ENCODE measurements at regions not wholly inside any gene's neighbourhood (a gene's known extent, or its start where the extent isn't known, plus 50 kb on each side); places are given as distances from the start of the nearest gene placed in this dataset.
A peak's percentile ranks its signal among the peaks of the same experiment; 100 is the strongest.

DNA sequence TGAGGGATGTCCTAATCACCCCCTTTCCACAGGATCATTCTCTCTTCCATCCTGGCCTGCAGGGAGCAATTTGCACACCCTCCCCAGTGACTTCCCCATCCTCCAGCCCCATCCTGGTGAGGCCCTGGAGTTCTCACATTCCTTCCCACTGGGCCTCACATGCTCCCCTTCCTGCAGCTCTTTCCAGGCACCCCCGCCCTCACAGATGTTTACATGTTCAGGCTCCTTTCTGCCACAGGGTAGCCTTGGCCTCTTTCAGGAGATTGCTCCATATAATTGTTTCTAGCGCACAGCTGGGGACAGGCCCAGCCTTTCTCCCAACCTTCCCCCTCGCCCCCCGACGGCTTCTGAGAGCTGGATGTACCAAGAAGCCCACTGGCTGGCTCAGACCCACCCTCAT lies 288.4 kb upstream of the TRIB2 start:
- Histone ChIP-seq H3K4me3 (ENCODE audit: severe bottlenecking) (no peak overlapping the region), H3K36me3 (ENCODE audit: low read depth) (no peaks in the 10 kb centered on the region), H3K4me1 (ENCODE audit: insufficient read depth, poor library complexity, severe bottlenecking) (no peaks in the 10 kb centered on the region), H3K27me3 (ENCODE audit: insufficient read depth, poor library complexity, severe bottlenecking) (no peaks in the 10 kb centered on the region), H3K27ac (ENCODE audit: poor library complexity, severe bottlenecking) (no peak overlapping the region), H3K9me3 (ENCODE audit: severe bottlenecking) (no peaks in the 10 kb centered on the region)
- no peak for ATAC-seq (ENCODE audit: low read depth)
- TF ChIP-seq, protein P1, sequence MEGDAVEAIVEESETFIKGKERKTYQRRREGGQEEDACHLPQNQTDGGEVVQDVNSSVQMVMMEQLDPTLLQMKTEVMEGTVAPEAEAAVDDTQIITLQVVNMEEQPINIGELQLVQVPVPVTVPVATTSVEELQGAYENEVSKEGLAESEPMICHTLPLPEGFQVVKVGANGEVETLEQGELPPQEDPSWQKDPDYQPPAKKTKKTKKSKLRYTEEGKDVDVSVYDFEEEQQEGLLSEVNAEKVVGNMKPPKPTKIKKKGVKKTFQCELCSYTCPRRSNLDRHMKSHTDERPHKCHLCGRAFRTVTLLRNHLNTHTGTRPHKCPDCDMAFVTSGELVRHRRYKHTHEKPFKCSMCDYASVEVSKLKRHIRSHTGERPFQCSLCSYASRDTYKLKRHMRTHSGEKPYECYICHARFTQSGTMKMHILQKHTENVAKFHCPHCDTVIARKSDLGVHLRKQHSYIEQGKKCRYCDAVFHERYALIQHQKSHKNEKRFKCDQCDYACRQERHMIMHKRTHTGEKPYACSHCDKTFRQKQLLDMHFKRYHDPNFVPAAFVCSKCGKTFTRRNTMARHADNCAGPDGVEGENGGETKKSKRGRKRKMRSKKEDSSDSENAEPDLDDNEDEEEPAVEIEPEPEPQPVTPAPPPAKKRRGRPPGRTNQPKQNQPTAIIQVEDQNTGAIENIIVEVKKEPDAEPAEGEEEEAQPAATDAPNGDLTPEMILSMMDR (IDR thresholded peaks at IDR 0.05; ENCODE audit: poor library complexity, severe bottlenecking) = no peak
- DNase-seq (ENCODE audit: low spot score) = no peak

- TF ChIP-seq, protein P1 (IDR thresholded peaks at IDR 0.05; ENCODE audit: poor library complexity, severe bottlenecking) = no peak
- no peaks in the 10 kb centered on the region for H3K4me1 ChIP-seq (ENCODE audit: insufficient read depth, poor library complexity, severe bottlenecking)
- H3K4me3 ChIP-seq (ENCODE audit: severe bottlenecking) = no peak overlapping the region
- ATAC-seq (ENCODE audit: low read depth) (no peak), DNase-seq (ENCODE audit: low spot score) (no peak)
- no peaks in the 10 kb centered on the region for H3K36me3 ChIP-seq (ENCODE audit: low read depth)
- no peak overlapping the region for H3K27ac ChIP-seq (ENCODE audit: poor library complexity, severe bottlenecking)
- H3K9me3 ChIP-seq (ENCODE audit: severe bottlenecking) = no peaks in the 10 kb centered on the region
- no peaks in the 10 kb centered on the region for H3K27me3 ChIP-seq (ENCODE audit: insufficient read depth, poor library complexity, severe bottlenecking)
Observed at GRCh38 chr2:12428786-12429185, 287.9 kb upstream of the TRIB2 start.

DNA sequence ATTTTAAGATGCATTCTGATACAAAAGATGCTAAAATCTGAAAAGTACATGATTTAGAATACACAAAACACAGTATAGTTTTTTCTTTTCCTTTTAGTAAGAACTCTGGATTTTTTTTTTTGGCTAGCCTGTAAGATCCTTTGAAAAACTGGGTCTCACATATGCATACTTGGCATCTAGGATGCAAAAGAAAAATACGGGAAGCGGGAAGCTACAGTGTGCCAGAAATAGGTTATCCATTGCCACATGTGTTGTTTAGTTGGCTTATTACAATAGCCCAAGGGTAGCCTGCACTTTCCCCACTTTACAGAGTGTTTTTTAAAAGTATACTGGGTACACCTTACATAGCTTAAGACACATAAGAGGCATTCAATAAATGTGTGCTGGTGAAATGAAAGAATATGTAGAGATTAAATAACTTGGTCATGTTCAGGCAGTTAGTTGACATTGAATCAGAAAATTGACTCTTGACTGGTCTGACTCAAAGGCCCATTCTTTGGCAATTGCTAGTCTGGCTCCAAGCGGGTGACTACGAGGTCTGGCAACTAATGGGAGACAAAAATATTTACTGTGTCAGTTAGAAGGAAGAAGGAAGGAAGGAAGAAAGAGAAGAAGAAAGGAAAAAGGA lies 286.8 kb upstream of the TRIB2 start:
- no peaks in the 10 kb centered on the region for H3K9me3 ChIP-seq (ENCODE audit: severe bottlenecking)
- H3K27me3 ChIP-seq (ENCODE audit: insufficient read depth, poor library complexity, severe bottlenecking) = no peaks in the 10 kb centered on the region
- DNase-seq (ENCODE audit: low spot score) (no peak), ATAC-seq (ENCODE audit: low read depth) (peak; percentile 58; the same call in 2 of the 3 replicates)
- TF ChIP-seq, protein P1 (IDR thresholded peaks at IDR 0.05; ENCODE audit: poor library complexity, severe bottlenecking) = no peak
- no peak overlapping the region for H3K4me3 ChIP-seq (ENCODE audit: severe bottlenecking)
- H3K36me3 ChIP-seq (ENCODE audit: low read depth) = no peaks in the 10 kb centered on the region
- H3K27ac ChIP-seq (ENCODE audit: poor library complexity, severe bottlenecking) = no peak overlapping the region
- no peaks in the 10 kb centered on the region for H3K4me1 ChIP-seq (ENCODE audit: insufficient read depth, poor library complexity, severe bottlenecking)

GRCh38 chr2:12430407-12431133 lies 286.2 kb upstream of the TRIB2 start:
- DNase-seq (ENCODE audit: low spot score) (no peak), ATAC-seq (ENCODE audit: low read depth) (peak; percentile 33; the same call in 1 of the 3 replicates)
- Histone ChIP-seq H3K4me3 (ENCODE audit: severe bottlenecking) (no peak overlapping the region), H3K4me1 (ENCODE audit: insufficient read depth, poor library complexity, severe bottlenecking) (no peaks in the 10 kb centered on the region), H3K27ac (ENCODE audit: poor library complexity, severe bottlenecking) (no peak overlapping the region), H3K36me3 (ENCODE audit: low read depth) (no peaks in the 10 kb centered on the region), H3K9me3 (ENCODE audit: severe bottlenecking) (no peaks in the 10 kb centered on the region), H3K27me3 (ENCODE audit: insufficient read depth, poor library complexity, severe bottlenecking) (no peaks in the 10 kb centered on the region)
- TF ChIP-seq, protein P1 (IDR thresholded peaks at IDR 0.05; ENCODE audit: poor library complexity, severe bottlenecking) = no peak
